Panc1 (cell line): ENCODE measurements at regions not wholly inside any gene's neighbourhood (a gene's known extent, or its start where the extent isn't known, plus 50 kb on each side); places are given as distances from the start of the nearest gene placed in this dataset.

Experiments
- POLR2AphosphoS5 ChIP-seq: IDR thresholded peaks from 2 replicates; pipeline ENCODE4 v1.6.1; 2012; ENCODE audit warnings: mild to moderate bottlenecking, low read depth, low read length, moderate library complexity
- SIN3A ChIP-seq: IDR thresholded peaks from 2 replicates; pipeline ENCODE4 v1.6.1; 2012; ENCODE audit warnings: low read depth, mild to moderate bottlenecking, low read length, moderate library complexity, borderline replicate concordance; ENCODE audit not compliant: insufficient read depth
- TF ChIP-seq, protein P1 (sequence below): fragments of 450-650 bp; IDR thresholded peaks from 2 replicates; pipeline ENCODE4 v1.5.1; 2017; ENCODE audit warnings: mild to moderate bottlenecking

DNA sequence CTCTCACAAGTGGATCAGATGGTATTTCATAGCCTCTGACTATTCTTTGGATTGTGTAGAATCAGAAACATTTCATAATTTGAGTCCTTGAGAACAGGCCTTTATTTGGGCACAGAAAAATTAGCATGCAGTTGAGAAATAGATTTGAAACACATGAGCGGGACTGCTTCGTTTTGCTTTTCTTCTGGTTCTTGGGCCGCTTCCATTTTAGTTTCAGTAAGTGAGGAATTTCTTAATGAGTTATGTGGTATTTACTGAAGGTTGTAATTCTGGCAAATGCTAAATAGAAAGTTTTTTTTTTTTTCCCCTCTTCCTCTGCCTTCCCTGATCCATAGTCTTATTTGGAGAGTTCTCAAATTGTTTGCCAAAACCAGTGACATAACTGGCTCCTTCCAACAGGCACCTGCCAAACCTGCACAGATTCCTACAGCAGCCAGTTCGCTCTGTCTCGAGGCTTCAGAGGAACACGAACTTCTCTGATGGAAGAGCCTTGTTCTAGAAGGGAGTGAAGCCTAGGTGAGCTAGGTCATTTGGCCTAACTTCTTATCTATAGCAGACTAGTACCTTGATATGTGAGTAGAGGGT lies 71.2 kb upstream of the SLC28A3 start:
- TF ChIP-seq, protein P1, sequence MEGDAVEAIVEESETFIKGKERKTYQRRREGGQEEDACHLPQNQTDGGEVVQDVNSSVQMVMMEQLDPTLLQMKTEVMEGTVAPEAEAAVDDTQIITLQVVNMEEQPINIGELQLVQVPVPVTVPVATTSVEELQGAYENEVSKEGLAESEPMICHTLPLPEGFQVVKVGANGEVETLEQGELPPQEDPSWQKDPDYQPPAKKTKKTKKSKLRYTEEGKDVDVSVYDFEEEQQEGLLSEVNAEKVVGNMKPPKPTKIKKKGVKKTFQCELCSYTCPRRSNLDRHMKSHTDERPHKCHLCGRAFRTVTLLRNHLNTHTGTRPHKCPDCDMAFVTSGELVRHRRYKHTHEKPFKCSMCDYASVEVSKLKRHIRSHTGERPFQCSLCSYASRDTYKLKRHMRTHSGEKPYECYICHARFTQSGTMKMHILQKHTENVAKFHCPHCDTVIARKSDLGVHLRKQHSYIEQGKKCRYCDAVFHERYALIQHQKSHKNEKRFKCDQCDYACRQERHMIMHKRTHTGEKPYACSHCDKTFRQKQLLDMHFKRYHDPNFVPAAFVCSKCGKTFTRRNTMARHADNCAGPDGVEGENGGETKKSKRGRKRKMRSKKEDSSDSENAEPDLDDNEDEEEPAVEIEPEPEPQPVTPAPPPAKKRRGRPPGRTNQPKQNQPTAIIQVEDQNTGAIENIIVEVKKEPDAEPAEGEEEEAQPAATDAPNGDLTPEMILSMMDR: no peak
- TF ChIP-seq SIN3A (no peak), POLR2AphosphoS5 (no peak)
